GM12878 (cell line): ENCODE measurements at regions not wholly inside any gene's neighbourhood (a gene's known extent, or its start where the extent isn't known, plus 50 kb on each side); places are given as distances from the start of the nearest gene placed in this dataset.
"Not testable (repeated sequence)": the region's sequence is repeated elsewhere in the genome, so short reads cannot be mapped to it uniquely, and the experiment has no call there.

Experiments used
- ATAC-seq: fragments of 200-7000 bp; cut with Tn5 transposase; 3 replicates; pipeline ENCODE4 v1.9.1; 2020; ENCODE audit warnings: mild to moderate bottlenecking, moderate library complexity
- BruUV-seq: library from RNA; stranded (reverse); fragments of 400-500 nt; replicated peaks from 2 replicates; lab custom pipeline; 2021; lab: Mats Ljungman, UMichigan
- CTCF ChIA-PET: fragments of 300-600 bp; sonication (Branson Sonifier 250); formaldehyde crosslinking; extraction: SDS; loops from one replicate; lab custom pipeline; 2021; ENCODE audit warnings: inconsistent platforms; lab: Yijun Ruan, JAX
- POLR2A ChIA-PET: fragments of 350-600 bp; formaldehyde crosslinking; extraction: SDS; loops from one replicate; lab custom pipeline; 2021; ENCODE audit warnings: inconsistent platforms; lab: Charles Lee
- RAD21 ChIA-PET: fragments of 300-600 bp; sonication (Branson Sonifier 250); formaldehyde crosslinking; loops from one replicate; lab custom pipeline; 2023; ENCODE audit warnings: antibody characterized with exemption; ENCODE audit not compliant: unreplicated experiment; lab: Charles Lee
- SMC1A ChIA-PET: fragments of 300-600 bp; sonication (Branson Sonifier 250); formaldehyde crosslinking; loops from one replicate; lab custom pipeline; 2023; ENCODE audit not compliant: unreplicated experiment, uncharacterized antibody; lab: Charles Lee
- DNase-seq: peaks from one replicate; pipeline ENCODE4 v3.0.0-alpha.2; 2011; ENCODE audit warnings: low read depth, low spot score
- FAIRE-seq: peaks from 3 replicates; lab custom pipeline; 2011; peaks lifted over from hg19 to GRCh38; lab: Jason Lieb, UNC
- H2AFZ ChIP-seq: 2 replicates; pipeline ENCODE4 v1.6.0; 2011; ENCODE audit warnings: low read depth, low read length, control low read depth; ENCODE audit not compliant: control insufficient read depth
- H3K27ac ChIP-seq: 2 replicates; pipeline ENCODE4 v1.5.1; 2011; ENCODE audit warnings: control low read depth; ENCODE audit not compliant: control insufficient read depth, insufficient read depth
- H3K27me3 ChIP-seq, 2 experiments: replicated peaks in 1 of 2; 2 replicates each; pipeline versions ENCODE4 v1.6.0 to v1.6.1; 2011; ENCODE audit warnings: low read length in 1 of 2; ENCODE audit not compliant: control insufficient read depth in 2 of 2, insufficient read depth in 2 of 2
- H3K36me3 ChIP-seq, 2 experiments: 2 replicates each; pipeline ENCODE4 v1.5.1; 2011; ENCODE audit warnings: low read length in 1 of 2; ENCODE audit not compliant: control insufficient read depth in 2 of 2, insufficient read depth in 2 of 2
- H3K4me1 ChIP-seq: 2 replicates; pipeline ENCODE4 v1.6.1; 2011; ENCODE audit warnings: mild to moderate bottlenecking, low read length, moderate library complexity, mixed read lengths; ENCODE audit not compliant: control insufficient read depth, insufficient read depth
- H3K4me2 ChIP-seq: 2 replicates; pipeline ENCODE4 v1.6.0; 2011; ENCODE audit warnings: control low read depth; ENCODE audit not compliant: control insufficient read depth, insufficient read depth
- H3K4me3 ChIP-seq: fragments of 200-600 bp; sonication (generic); 2 replicates; pipeline ENCODE4 v1.5.1; 2016
- H3K79me2 ChIP-seq: 2 replicates; pipeline ENCODE4 v1.6.0; 2011; ENCODE audit warnings: low read length; ENCODE audit not compliant: control insufficient read depth, insufficient read depth
- H3K9ac ChIP-seq: 2 replicates; pipeline ENCODE4 v1.8.0; 2011; ENCODE audit warnings: low read length, control low read depth, mixed read lengths; ENCODE audit not compliant: control insufficient read depth, insufficient read depth
- H3K9me3 ChIP-seq: replicated peaks from 3 replicates; pipeline ENCODE4 v1.5.1; 2011; ENCODE audit warnings: mild to moderate bottlenecking, low read length; ENCODE audit not compliant: control insufficient read depth, insufficient read depth
- H4K20me1 ChIP-seq: 2 replicates; pipeline ENCODE4 v1.6.0; 2011; ENCODE audit not compliant: control insufficient read depth, insufficient read depth
- CBX5 ChIP-seq: sonication (generic); IDR thresholded peaks from 2 replicates; pipeline ENCODE4 v1.6.1; 2016; ENCODE audit warnings: low read depth, moderate library complexity, mild to moderate bottlenecking, inconsistent platforms
- HDGF ChIP-seq: fragments of 450-650 bp; IDR thresholded peaks from 2 replicates; pipeline ENCODE4 v1.6.1; 2016; ENCODE audit warnings: antibody characterized with exemption
- IKZF2 ChIP-seq, 2 experiments: fragments of 450-650 bp; IDR thresholded peaks; 2 replicates each; pipeline ENCODE4 v1.6.1; 2017; ENCODE audit warnings: mild to moderate bottlenecking in 2 of 2, moderate library complexity in 2 of 2
- WGBS: methylation state at CpG from one replicate; pipeline ENCODE4 v1.1.6; 2016; ENCODE audit warnings: low lambda C conversion rate; ENCODE audit not compliant: insufficient replicate concordance, insufficient coverage; ENCODE audit errors: missing lambda C conversion rate; 5-methylcytosine and 5-hydroxymethylcytosine counted together
- in situ Hi-C: fragments of 300-500 bp; cut with MboI; formaldehyde crosslinking; loops from 9 replicates; pipeline ENCODE4 v1.14.3; 2018; ENCODE audit warnings: mixed read lengths
- intact Hi-C: fragments of 100-400 bp; cut with micrococcal nuclease; formaldehyde crosslinking; loops from one replicate; pipeline ENCODE4 v1.14.2; 2022; ENCODE audit not compliant: unreplicated experiment
- TF ChIP-seq, protein P1 (sequence below): fragments of 450-650 bp; IDR thresholded peaks from 2 replicates; pipeline ENCODE4 v1.6.1; 2018; ENCODE audit warnings: borderline replicate concordance, mild to moderate bottlenecking; ENCODE audit not compliant: partially characterized antibody

DNA sequence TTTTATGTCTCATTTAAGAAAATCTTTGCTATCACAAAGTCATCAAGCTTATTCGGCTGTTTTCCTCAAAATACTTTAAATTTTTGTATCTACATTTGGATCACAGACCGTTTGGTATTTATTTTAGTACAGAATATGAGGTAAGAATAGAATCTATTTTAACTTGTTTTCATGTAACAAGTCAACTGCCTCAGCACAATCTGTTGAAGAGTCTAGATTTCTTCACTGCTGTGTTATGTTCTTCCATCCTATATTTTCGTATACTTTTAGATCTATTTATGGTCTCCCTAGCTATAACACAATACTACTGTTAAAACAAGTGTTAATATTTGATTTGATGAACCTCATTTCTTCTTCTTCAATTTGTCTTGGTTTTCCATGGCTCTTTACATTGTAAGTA is 61.6 kb upstream of the SGCG start:
- ChIA-PET SMC1A (no interaction called here), POLR2A (no interaction called here)
- BruUV-seq: no TSS peak

DNA sequence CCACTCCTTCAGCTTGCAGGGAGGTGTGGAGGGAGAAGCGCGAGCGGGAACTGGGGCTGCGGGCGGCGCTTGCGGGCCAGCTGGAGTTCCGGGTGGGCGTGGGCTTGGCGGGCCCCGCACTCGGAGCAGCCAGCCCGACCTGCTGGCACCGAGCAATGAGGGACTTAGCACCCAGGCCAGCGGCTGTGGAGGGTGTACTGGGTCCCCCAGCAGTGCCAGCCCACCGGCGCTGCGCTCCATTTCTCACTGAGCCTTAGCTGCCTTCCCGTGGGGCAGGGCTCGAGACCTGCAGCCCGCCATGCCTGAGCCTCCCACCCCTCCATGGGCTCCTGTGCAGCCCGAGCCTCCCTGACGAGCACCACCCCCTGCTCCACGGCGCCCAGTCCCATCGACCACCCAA is 53.2 kb upstream of the SGCG start:
- BruUV-seq: not testable (repeated sequence)

More for the DNA sequence above, 61.6 kb upstream of the SGCG start:
- H3K4me3 ChIP-seq: no peak overlapping the region
- H2AFZ ChIP-seq: no peak overlapping the region
- DNase-seq (no peak), FAIRE-seq (no peak), ATAC-seq (no peak)
- ChIA-PET RAD21 (no interaction called here), CTCF (interaction anchor here (0.6 kb wide), 1 partner anchor 1413 kb away, joined by 3 read pairs; no protein-coding TSS in a partner anchor)
- H3K4me1 ChIP-seq: no peaks in the 10 kb centered on the region
- no peaks in the 10 kb centered on the region for H3K79me2 ChIP-seq
- 3% methylated on average over 3 of the region's 3 CpGs for WGBS
- no peak for TF ChIP-seq CBX5
- TF ChIP-seq IKZF2 (IDR thresholded peaks at IDR 0.05): no peak
- TF ChIP-seq, protein P1, sequence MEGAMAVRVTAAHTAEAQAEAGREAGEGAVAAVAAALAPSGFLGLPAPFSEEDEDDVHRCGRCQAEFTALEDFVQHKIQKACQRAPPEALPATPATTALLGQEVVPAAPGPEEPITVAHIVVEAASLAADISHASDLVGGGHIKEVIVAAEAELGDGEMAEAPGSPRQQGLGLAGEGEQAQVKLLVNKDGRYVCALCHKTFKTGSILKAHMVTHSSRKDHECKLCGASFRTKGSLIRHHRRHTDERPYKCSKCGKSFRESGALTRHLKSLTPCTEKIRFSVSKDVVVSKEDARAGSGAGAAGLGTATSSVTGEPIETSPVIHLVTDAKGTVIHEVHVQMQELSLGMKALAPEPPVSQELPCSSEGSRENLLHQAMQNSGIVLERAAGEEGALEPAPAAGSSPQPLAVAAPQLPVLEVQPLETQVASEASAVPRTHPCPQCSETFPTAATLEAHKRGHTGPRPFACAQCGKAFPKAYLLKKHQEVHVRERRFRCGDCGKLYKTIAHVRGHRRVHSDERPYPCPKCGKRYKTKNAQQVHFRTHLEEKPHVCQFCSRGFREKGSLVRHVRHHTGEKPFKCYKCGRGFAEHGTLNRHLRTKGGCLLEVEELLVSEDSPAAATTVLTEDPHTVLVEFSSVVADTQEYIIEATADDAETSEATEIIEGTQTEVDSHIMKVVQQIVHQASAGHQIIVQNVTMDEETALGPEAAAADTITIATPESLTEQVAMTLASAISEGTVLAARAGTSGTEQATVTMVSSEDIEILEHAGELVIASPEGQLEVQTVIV: no peak
- TF ChIP-seq HDGF: no peak
- no peak overlapping the region for H3K9ac ChIP-seq
- no peaks in the 10 kb centered on the region for H3K27me3 ChIP-seq
- H3K27ac ChIP-seq: no peak overlapping the region
- no peaks in the 10 kb centered on the region for H4K20me1 ChIP-seq
- in situ Hi-C loops: no loop called here
- intact Hi-C loops: no loop called here
- H3K36me3 ChIP-seq: no peaks in the 10 kb centered on the region
- H3K4me2 ChIP-seq: no peak overlapping the region
- no peaks in the 10 kb centered on the region for H3K9me3 ChIP-seq

More for the DNA sequence above, 53.2 kb upstream of the SGCG start:
- 58% methylated on average over 23 of the region's 26 CpGs for WGBS
- POLR2A ChIA-PET, H3K27ac ChIP-seq, H3K4me1 ChIP-seq, H3K9ac ChIP-seq, FAIRE-seq, DNase-seq, H3K36me3 ChIP-seq, H2AFZ ChIP-seq, RAD21 ChIA-PET, H3K27me3 ChIP-seq, ATAC-seq, H3K79me2 ChIP-seq, H4K20me1 ChIP-seq, H3K4me3 ChIP-seq, H3K9me3 ChIP-seq, CTCF ChIA-PET, SMC1A ChIA-PET, in situ Hi-C loops, intact Hi-C loops, H3K4me2 ChIP-seq: not testable (repeated sequence)
